ENCODE measurements at regions not wholly inside any gene's neighbourhood (a gene's known extent, or its start where the extent isn't known, plus 50 kb on each side); places are given as distances from the start of the nearest gene placed in this dataset.

GRCh38 chr3:72263223-72263990, 478.5 kb upstream of the PROK2 start:
- ChIA-PET CTCF (no interaction called here), POLR2A (no interaction called here)
- H3K4me3 ChIP-seq = no peak overlapping the region
- ATAC-seq = no peak
- 5% methylated on average over 4 of the region's 4 CpGs for WGBS (ENCODE audit: missing lambda C conversion rate)
- no peaks in the 10 kb centered on the region for H3K9me3 ChIP-seq
- H3K4me1 ChIP-seq = no peaks in the 10 kb centered on the region
- DNase-seq (ENCODE audit: low read depth in 1 of 2, low spot score in 1 of 2) = no peak
- H3K4me2 ChIP-seq = no peak overlapping the region
- no peak overlapping the region for H3K27ac ChIP-seq
- FAIRE-seq = no peak
- TF ChIP-seq FOXS1 (CRISPR knock-in tag; IDR thresholded peaks at IDR 0.05) = no peak
- no peak for TF ChIP-seq CBX8 (IDR thresholded peaks at IDR 0.05)
- no peak for TF ChIP-seq FOSL2 (IDR thresholded peaks at IDR 0.05)
- no peak for TF ChIP-seq FOSL2 (CRISPR knock-in tag; IDR thresholded peaks at IDR 0.05)
- TF ChIP-seq RAD21 (conservative IDR thresholded peaks at IDR 0.05 in 1 of 2, IDR thresholded peaks at IDR 0.05 in 1 of 2) = no peak
- TF ChIP-seq ZC3H11A (IDR thresholded peaks at IDR 0.05) = no peak
- TF ChIP-seq E2F6 (IDR thresholded peaks at IDR 0.05; ENCODE audit: borderline replicate concordance, low read depth) = no peak
- no peak for TF ChIP-seq CHD4 (IDR thresholded peaks at IDR 0.05; ENCODE audit: borderline replicate concordance)
- TF ChIP-seq MAX (IDR thresholded peaks at IDR 0.05) = no peak
- no peak for TF ChIP-seq CTCF (IDR thresholded peaks at IDR 0.05)
- no peak for TF ChIP-seq ESRRA (IDR thresholded peaks at IDR 0.05; ENCODE audit: borderline replicate concordance, low read length)
- TF ChIP-seq KDM1A (IDR thresholded peaks at IDR 0.05; ENCODE audit: low read depth) = no peak
- TF ChIP-seq BCL3 (IDR thresholded peaks at IDR 0.05) = no peak
- TF ChIP-seq, protein P1, sequence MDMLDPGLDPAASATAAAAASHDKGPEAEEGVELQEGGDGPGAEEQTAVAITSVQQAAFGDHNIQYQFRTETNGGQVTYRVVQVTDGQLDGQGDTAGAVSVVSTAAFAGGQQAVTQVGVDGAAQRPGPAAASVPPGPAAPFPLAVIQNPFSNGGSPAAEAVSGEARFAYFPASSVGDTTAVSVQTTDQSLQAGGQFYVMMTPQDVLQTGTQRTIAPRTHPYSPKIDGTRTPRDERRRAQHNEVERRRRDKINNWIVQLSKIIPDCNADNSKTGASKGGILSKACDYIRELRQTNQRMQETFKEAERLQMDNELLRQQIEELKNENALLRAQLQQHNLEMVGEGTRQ (IDR thresholded peaks at IDR 0.05) = no peak
- no peak for TF ChIP-seq EHMT2 (IDR thresholded peaks at IDR 0.05; ENCODE audit: low read depth)
- no peak for TF ChIP-seq HMGXB4 (CRISPR knock-in tag; IDR thresholded peaks at IDR 0.05; ENCODE audit: borderline replicate concordance)

- FAIRE-seq = no peak
- Histone ChIP-seq H3K4me3 (no peak overlapping the region), H3K4me1 (no peaks in the 10 kb centered on the region), H3K9me3 (no peaks in the 10 kb centered on the region), H3K27ac (no peak overlapping the region), H3K4me2 (no peak overlapping the region)
- ATAC-seq = no peak
- ChIA-PET CTCF (no interaction called here), POLR2A (no interaction called here)
- TF ChIP-seq NR3C1 (IDR thresholded peaks at IDR 0.05) = no peak
- TF ChIP-seq, protein P2, sequence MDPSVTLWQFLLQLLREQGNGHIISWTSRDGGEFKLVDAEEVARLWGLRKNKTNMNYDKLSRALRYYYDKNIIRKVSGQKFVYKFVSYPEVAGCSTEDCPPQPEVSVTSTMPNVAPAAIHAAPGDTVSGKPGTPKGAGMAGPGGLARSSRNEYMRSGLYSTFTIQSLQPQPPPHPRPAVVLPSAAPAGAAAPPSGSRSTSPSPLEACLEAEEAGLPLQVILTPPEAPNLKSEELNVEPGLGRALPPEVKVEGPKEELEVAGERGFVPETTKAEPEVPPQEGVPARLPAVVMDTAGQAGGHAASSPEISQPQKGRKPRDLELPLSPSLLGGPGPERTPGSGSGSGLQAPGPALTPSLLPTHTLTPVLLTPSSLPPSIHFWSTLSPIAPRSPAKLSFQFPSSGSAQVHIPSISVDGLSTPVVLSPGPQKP (IDR thresholded peaks at IDR 0.05; ENCODE audit: low read depth, low read length) = no peak
- no peak for TF ChIP-seq EHF (CRISPR knock-in tag; IDR thresholded peaks at IDR 0.05)
- TF ChIP-seq RFX5 (IDR thresholded peaks at IDR 0.05) = no peak
- no peak for TF ChIP-seq SMC3 (IDR thresholded peaks at IDR 0.05)
- TF ChIP-seq EP300 (IDR thresholded peaks at IDR 0.05) = no peak
- no peak for TF ChIP-seq RNF2 (IDR thresholded peaks at IDR 0.05; ENCODE audit: borderline replicate concordance, low read depth)
- no peak for TF ChIP-seq CHD4 (IDR thresholded peaks at IDR 0.05; ENCODE audit: borderline replicate concordance)
- no peak for TF ChIP-seq CHD2 (IDR thresholded peaks at IDR 0.05; ENCODE audit: low read length, partially characterized antibody)
- no peak for TF ChIP-seq E2F6 (IDR thresholded peaks at IDR 0.05; ENCODE audit: borderline replicate concordance, low read depth)
- no peak for TF ChIP-seq ZSCAN20 (CRISPR knock-in tag; IDR thresholded peaks at IDR 0.05)
- no peak for TF ChIP-seq ZC3H11A (IDR thresholded peaks at IDR 0.05)
- TF ChIP-seq POLR2AphosphoS2 (conservative IDR thresholded peaks at IDR 0.05; ENCODE audit: low read length) = no peak
- TF ChIP-seq PHF8 (IDR thresholded peaks at IDR 0.05; ENCODE audit: borderline replicate concordance, low read depth) = no peak
- no peak for DNase-seq (ENCODE audit: low read depth in 1 of 2, low spot score in 1 of 2)
- 10% methylated on average over 3 of the region's 3 CpGs for WGBS (ENCODE audit: missing lambda C conversion rate)
Observed at GRCh38 chr3:72262736-72263135, 477.8 kb upstream of the PROK2 start.
